ENCODE measurements at regions not wholly inside any gene's neighbourhood (a gene's known extent, or its start where the extent isn't known, plus 50 kb on each side); places are given as distances from the start of the nearest gene placed in this dataset.

DNA sequence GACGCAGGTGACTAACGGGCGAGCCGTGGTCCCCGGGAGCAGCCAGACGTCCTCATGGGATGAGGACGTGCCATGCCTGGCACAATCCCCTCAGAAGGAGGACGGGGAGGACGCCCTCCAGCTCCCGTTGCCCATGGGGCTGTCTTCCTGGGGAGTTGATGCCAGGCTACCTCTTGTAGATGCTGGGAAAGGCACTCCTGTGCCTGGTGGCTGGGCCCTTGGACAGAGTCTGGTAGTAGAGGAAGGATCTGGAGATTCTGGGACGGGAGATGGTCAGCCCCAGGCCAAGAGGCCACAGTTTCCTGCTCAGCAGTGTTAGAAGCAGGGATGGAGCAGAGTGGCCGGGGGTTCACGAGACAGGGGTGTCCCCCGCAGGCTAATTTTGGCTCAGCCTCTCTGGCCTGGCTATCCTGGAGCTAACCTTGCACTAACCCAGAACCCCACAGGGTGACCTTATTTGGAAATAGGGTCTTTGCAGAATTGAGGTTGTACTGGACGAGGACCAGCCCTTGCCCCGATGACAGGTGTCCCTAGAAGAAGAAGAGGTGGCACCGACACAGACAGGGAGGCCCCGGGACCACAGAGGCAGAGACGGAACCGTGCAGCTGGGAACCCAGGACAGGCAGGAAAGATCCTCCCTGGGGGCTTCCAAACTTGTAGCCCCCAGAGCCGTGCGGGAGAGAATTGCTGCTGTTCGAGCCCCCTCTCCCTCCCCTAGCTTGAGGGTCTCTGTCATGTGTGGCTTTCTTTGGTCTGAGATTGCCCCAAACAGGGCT lies 50.1 kb upstream of the ADRA2C start:
- DNase-seq (ENCODE audit: low spot score) = no peak

DNA sequence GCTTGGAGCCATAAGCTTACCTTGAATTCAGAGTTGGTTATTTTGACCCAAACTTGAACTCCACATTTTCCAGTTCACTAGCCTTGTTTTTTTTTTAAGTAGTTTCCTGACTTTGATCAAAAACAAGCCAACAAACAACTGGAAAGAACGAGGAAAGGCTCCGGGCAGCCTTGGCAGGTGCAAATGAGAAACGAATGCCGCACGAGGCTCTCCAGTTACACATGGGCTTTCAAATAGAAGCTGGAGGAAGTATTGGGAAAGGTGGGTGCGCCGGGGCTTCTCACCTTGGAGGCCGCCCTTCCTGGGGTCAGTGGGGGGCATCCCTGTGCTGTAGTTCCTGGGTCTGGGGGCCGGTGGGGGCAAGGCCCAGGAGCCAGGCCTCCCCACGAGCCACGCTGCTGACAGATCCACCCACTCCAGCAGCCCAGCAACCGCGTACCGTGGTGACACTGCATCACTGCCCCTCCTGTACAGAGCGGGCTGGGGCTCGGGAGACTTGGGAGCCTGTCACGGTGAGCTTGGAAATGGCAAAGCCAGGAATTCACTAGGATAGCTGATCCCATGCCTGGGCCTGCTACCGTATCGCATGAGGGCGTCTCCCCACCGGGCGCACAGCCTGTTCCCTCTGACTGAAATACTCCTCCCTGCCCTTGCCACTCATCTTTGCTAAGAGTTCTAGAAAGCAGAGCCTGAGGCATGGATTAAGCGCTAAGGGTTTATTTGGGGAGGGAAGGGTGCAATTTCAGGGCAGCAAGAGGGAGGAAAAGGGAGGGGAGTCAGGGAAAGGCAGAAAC lies 50.9 kb upstream of the ADRA2C start:
- no peak for DNase-seq (ENCODE audit: low spot score)

DNA sequence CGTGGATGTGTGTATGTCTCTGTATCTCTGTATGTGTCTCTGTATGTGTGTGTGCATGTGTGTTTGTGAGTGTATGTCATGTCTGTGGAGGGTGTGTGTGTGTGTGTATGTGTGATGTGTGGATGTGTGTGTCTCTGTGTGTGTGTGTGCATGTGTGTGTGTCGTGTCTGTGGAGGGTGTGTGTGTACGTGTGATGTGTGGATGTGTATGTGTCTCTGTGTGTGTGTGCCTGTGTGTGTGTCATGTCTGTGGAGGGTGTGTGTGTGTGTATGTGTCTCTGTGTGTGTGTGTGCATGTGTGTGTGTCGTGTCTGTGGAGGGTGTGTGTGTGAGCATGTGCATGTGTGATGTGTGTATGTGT lies 51.6 kb upstream of the ADRA2C start:
- DNase-seq (ENCODE audit: low spot score) = no peak

DNA sequence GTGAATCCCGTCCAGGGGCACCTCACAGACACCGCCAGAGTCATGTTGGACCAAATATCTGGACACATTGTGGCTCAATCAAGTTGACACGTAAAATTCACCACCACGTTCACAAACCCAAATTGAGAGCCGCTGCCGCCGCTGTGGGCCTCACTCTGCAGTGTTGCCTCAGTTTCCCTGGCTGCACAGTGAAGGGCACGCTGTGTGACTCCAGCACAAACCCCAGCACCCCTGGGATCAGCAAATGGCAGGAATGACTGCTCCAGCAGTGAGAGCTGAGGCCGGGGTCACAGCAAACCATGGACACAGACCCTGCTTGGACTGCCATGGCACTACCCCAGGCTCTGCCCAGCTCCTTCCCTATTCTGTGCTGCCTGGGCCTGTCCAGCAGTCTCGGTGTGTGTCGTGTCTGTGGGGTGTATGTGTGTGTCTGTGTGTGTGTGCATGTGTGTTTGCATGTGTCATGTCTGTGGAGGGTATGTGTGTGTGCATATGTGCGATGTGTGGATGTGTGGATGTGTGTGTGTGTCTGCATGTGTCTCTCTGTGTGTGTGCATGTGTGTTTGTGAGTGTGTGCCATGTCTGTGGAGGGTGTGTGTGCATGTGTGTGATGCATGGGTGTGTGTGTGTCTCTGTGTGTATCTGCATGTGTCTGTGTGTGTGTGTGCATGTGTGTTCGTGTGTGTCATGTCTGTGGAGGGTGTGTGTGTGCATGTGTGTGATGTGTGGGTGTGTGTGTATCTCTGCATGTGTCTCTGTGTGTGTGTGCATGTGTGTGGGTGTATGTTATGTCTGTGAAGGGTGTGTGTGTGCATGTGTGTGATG lies 52.2 kb upstream of the ADRA2C start:
- DNase-seq (ENCODE audit: low spot score) = no peak

DNA sequence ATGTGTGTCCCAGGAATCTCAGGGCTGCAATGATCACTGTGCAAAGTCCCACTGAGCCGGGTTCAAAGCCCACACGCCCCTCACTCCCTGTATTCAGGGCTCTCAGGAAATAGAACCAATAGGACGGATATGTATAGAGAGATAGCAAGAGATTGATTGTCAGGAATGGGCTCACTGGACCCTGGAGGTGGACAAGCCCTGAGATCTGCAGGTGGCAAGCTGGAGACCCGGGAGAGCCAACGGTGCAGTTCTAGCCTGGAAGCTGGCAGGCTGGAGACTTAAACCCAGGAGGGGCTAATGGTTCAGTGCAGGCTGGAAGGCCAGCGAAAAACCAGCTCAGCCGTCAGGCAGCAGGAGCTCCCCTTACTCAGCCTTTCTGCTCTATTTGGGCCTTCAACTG lies 52.8 kb upstream of the ADRA2C start:
- DNase-seq (ENCODE audit: low spot score) = no peak

DNA sequence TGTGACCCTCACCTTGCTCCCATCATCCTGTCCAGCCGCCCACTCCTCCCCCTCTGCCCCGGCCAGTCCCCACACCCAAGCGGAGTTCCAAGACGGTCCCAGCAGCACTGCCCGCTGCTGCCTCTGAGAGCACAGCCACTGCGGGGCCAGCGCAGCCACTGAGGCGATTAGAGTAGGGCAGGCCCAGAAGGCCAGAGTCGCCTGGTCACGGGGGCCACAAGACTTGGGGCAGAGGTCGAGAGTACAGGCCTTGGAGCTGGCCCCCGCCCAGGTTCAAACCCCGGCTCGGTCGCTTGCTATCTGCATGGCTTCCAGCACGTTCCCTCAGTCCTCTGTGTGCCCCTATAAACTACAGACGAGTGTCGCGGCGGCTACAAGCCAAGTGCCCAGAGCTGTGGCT lies 53.2 kb upstream of the ADRA2C start:
- no peak for DNase-seq (ENCODE audit: low spot score)

DNA sequence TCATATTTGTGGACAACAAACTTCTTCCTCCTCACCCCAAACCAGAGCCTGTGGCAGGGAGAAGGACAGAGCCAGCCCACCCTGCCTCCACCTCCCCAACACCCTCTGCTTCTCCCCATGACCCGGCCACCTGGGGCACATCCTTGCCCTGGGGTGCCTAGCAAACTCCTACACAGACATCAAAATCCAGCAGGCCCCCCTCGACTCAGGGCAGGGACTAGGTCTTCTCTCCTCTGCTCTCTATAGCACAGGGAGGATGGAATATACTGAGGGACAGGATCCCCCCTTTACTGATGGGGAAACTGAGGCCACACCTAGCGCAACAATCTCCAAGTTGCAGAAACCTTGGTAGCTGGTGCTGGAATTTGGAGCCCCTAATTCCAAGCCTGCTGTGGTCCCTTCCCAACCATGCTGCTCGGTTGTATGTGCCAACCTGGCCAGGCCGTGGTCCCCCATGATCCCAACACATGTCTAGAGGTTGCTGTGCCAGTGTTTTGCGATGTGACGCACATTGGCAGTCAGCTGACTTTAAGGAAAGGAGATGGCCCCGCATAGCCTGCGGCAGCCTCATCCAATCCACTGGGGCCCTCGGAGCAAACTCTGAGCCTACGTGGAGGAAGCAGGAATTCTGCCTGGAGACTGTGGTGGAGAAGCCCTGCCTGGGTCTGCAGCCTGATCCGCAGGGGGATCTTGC lies 53.9 kb upstream of the ADRA2C start:
- DNase-seq (ENCODE audit: low spot score) = no peak

DNA sequence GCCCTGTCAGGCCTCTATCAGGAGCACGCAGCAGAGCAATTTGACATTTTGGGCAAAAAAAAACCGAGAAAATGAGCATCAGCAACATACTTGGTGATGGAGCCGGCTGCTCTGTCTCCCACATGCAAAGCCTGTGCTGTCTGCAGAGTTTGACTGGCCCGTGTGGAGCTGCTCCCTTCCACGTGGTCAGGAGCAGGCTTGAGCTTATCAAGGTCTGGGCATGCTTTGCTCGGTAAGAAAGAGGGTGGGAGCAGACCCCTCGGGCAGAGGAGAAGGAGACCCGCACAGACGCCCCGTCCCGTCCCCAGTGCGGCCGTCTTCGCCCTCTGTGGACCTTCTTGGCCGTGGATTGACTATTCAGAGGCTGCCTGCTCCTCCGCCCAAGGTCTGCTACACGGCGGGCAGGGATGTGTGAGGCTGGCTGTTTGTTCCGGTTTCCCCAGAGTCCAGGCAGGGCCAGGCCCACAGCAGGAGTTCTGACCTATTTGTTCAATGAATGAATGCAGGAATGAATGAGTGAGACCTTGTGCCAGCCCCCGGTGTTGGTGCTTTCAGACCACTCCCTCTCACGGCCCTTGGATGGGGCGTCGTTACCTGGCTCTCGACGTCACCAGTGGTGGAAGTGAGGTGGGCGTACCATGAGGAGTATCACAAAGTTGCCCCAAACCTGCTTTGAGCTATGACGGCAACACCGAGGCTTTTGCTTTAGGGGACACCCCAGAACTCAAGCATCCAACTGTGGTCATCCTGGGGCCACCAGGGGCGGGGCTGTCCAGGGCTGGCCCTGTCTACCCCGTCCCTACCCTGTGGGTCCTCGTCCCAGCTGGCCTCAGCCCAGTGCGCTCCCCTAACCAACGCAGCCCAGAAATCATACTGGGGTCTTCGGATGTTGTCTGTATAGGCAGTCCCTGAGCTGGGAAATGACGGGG lies 54.7 kb upstream of the ADRA2C start:
- no peak for DNase-seq (ENCODE audit: low spot score)

DNA sequence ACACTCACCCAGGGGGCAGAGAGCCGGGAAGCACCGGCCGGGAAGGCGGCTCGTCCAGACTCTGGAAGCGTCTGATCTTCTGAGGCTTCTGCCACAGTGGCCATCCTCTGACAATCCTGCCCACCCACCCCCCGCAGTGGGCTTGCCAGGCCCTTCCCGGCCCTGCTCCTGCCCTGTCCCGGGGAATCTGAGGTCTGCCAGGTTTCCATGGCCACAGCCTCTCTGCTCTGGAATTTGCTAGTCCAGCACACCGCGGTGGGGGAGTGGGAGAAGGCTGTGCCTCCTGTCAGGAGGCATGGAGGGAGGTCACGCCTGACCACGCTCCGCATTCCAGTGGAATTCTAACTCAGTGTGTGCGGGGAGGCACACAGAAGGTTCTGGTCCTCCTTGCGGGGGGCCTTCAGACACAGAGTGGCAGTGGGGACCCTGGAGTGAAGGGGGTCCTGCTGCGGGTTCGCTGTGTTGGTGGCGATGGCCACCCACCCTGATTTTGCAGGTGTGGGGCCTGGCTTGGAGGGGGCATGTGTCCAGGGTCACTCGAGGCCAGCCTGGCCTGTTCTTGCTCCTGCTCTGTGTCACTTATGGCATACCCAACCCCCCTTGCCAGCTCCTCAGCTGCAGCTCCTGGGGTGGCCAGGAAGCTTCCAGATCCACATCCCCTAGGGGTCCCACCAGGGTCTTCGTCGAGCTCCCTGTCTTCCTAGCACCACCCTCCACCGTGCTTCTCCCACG lies 55.6 kb upstream of the ADRA2C start:
- no peak for DNase-seq (ENCODE audit: low spot score)

DNA sequence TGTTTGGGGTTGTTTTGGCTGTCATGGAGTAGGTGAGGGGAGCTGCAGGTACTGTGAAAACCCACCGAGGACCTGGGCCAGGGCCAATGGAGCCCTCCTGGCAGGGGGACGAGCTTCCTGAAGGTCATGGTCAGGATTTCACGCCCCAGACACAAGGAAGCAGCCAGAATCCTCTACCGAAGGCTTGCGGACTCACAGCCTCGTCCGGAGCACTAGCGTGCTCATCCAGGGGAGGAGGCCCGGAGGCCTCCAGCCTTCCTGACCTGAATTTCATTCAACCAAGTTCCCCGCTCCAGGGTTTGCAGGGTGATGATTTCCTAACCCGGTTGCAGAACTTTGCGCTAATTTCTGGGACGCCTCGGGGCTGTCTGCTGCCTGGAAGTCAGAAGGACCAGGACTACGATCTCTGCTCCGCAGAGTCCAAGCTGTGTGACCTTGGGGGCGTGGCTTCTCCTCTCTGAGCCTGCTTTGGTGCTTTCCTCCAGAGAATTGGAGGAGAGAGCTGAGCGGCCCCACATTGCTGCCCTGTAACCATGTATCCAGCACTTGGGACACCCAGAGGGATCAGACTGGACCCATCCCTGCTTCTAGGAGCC lies 56.2 kb upstream of the ADRA2C start:
- DNase-seq (ENCODE audit: low spot score) = no peak

DNA sequence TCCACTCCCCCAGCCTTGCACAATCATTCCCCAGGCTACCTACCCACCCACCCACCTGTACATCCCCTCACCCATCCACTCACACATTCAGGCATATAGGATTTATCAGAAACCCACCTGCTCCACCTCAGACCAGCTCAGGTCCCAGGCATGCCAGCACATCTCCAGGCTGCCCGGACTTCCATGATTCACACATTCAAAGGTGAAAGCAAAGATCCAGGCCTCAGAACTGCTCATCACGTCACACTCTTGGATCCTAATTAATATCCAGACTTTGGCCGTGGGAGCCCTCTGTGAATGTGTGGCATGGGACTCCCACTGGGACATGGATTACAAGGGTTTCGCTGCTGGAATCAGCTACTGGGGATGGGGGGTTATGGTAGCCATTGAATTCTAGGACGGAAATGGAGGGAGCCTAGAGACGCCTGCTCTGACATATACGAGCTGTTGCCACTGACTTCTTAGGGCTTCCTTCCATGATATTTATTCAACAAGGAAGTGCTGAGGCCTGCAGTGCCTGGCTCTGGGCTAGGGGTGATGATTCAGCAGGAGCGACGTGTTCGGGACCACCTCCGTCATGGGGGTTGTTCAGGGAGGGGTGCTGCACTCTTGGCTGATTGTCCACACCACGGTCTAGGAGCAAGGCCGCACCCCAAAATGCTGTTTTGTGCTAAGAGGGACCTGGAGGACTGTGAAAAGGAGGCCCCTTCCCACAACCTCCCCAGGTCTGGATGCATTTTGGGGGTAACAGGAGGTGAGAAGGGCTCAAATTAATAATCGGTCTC lies 56.9 kb upstream of the ADRA2C start:
- no peak for DNase-seq (ENCODE audit: low spot score)

DNA sequence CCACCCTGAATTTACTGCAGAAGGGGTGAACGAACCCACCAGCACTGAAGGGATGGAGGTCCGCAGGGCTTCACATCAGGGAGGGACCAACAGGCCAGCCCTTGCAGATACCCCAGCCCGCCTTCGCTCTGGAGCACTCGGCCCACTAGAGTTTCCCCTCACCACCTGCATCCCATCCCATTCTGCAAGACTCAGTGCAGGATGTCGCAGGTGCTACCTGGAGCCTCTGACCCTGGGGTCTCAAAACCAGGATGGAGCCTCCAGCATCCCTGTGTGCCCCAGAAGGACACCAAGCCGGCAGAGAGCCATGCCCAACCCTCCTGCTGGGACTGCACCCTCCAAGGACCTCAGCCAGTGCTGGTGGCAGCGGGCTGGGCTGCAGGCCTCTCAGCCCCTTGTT lies 57.6 kb upstream of the ADRA2C start:
- DNase-seq (ENCODE audit: low spot score) = no peak

DNA sequence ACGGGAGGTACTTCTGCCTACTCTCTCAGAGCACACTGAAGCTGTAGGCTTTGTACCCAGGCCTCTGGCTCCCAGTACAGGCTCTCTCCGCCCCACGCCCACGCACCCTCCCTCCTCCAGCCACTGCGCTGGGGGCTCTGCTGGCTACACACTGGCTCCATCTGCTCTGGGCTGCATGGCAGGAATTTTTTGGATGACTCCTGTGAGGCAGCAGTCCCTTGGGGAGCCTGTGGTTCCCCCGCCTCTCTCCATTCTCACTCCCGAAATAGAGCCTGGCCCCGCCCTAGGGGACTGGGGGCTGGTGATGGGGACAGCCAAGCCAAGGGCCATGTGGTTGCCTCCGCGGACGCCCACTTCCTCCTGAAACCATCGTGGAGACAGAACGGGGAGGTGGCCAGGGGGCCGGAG lies 58.1 kb upstream of the ADRA2C start:
- peak; percentile 53 for DNase-seq (ENCODE audit: low spot score)

DNA sequence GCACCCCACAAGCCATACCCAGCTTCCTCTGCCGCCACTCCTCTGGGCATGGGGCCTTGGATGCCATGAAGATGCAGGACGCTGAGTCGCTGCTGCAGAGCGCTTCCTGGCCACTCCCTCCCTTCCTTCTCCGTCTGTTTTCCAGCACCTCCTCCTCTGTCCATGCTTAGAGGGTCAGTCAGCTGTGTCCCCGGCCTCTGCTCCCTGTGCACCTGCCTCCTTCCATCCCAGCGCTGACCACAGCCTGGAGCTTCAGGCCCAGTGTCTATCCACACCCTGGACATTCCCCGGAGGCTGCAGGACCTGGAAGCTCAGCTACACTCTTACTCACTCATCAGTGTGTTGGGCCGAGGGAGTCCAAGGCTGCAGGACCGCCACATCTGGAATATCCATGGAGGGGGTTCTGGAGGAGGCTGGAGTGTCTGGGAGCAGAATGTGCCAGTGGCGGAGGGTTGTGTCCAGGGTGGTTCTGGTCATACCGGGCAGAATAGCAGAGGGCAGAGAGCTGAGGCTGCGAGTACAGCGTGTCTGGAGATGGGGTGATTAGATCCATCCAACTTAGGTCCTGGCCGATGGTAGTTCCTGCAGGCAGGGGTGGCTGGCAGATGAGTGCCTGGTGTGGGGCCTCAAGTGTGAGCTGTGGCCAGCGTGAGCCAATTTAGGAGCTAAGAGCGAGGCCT lies 58.6 kb upstream of the ADRA2C start:
- DNase-seq (ENCODE audit: low spot score) = no peak

DNA sequence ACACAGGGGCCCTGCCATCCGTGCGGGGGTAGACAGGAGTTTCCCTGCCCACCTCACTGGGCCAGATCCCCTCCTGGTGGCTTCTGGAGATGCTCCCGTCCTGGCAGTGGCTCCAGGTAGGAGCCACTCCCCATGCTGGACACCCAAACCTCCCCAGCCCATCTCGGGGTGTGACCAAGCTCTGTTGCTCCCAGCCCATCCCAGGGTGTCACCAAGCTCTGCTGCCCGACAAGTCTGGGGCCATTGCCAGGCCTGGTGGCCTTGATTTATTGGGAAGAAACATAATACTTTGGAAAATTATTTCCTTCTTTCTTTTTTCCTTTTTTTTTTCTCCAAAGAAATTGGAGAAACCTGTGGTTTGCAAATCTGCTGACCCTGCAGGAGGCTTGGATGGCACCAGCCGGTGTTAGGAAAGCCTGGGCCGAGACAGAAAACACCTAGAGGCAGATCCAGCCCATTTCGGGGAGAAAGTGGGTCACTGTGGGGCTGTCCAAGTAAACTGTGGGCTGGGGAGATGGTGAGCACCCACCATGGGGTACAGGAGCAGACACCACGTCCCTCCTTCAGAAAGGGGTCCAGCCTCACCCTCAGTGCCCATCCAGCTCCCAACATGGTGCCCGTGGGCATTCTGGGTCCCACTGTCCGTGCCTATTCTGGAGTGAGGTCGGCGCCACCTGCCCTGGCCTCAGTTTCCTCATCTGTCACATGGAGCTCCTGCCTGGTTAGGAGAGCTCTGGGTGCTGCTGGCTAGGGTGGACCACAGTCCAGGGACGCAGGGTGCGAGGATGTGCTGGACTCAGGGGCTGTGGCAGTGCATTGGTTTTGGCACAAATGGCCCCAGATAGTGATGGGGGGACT lies 59.4 kb upstream of the ADRA2C start:
- DNase-seq (ENCODE audit: low spot score) = no peak

DNA sequence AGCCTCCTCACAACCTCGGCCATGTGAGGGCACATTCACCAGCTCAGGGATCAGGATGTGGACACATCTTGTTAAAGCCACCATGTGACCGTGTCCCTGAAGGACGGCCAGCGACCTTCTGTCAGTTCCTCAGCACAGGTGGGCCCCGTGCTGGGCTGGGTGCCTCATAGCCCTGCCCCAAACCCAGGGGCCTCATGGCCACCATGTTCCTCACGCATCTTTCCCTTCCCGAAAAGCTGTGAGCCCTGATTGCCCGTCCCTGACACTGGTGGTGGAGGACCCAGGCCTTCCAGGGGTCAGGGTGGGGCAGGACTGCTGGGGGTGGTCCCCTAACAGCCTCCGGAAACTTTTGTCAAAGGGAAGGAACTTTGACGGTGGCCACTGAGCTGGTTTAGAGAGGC lies 60.1 kb upstream of the ADRA2C start:
- DNase-seq (ENCODE audit: low spot score) = no peak

DNA sequence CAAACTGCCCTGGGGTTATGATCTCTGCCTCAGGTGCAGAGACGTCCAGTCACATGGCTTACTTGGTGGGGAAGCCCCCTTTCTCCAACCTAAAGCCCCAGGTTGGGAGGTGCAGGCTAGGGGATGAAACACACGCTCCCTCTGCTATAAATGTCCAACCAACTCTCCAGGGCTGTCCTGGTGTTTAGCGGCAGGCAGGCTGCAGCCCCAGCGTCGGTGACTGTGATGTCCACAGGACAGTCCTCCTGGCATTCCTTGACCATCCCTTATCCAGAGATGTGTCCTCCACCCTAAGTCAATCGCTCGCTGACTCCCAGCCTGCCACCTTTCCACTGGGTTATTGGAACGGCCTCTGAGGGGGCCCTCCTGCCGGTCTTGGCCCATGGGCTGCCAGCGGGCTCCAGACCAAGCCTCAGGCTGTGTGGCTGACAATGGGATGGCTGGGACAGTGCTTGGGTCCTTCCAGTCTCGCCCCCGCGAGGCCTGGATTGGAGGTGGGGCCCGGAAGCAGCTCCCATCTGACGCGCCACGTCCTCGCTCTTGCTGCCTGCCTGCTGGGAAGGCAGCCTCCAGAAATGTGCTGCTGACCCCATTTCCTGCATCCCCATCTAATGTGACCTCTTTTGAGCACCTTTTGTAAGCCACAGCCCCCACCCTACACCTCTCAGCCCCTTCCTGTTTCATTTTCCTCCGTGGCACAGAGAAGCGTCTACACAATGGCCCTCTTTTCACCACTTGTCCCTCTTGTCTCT lies 60.8 kb upstream of the ADRA2C start:
- no peak for DNase-seq (ENCODE audit: low spot score)
